T47D (cell line): ENCODE measurements at regions not wholly inside any gene's neighbourhood (a gene's known extent, or its start where the extent isn't known, plus 50 kb on each side); places are given as distances from the start of the nearest gene placed in this dataset.

ENCODE experiments used
- DNase-seq, 2 experiments: peaks; one replicate each; pipeline versions ENCODE4 v3.0.0 to v3.0.0-alpha.2; 2011 to 2012; ENCODE audit warnings: low read depth in 1 of 2, low spot score in 1 of 2
- JUND ChIP-seq: IDR thresholded peaks from 2 replicates; pipeline ENCODE4 v1.6.1; 2012; ENCODE audit warnings: low read depth
- in situ Hi-C: cut with HindIII; loops from 2 replicates; pipeline ENCODE4 v1.10.0; 2016; ENCODE audit warnings: low sequenced_read_pairs, low pct_unique_long_range_greater_than_20kb

DNA sequence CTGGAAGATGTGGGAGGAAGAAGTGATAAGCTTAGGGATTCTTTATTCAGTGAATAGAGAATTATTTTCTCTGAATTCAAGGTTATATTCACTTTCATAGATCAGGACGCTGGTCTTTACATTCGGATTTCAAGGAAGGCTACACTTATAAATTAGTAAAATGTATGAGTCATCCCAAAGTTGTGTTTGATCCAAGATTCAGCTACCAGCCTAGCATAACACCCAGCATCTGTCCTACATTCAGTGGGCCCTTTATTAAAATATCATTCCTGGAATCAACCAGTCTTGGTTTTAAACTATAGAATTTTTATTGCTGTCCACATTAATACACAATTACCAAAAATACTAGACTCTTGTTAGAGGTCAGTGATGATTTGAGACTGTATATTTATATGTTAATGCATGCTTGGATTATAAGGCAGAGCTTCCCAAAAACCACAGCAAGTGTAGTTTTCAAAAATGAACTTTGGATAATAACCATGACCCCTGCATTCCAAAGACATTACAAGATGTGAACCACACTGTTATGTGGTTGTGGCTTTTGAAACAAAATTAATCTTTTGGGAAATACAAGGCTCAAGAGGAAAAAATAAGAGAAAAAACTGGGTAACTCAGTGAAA lies 210.7 kb upstream of the CNR1 start:
- no peak for TF ChIP-seq JUND
- DNase-seq = no peak
- in situ Hi-C loops = no loop called here

DNA sequence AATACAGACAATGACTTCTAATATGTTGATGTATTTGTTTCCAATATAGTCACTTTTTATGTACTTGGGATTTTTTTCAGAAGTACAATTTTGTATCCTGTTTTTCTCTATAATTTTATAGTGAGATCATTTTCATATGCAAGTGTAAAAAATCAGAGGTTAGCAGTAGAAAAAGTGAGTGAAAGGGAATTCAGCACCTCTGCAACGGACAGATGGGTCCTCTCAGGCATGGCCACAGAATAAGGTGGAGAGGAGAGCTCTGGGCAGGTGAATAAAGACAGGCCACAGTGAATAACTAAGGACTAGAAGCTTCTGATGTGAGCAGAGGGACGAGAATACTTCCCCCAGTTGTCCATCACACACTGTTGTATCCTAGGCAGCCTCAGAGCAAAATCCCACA lies 210.1 kb upstream of the CNR1 start:
- no peak for TF ChIP-seq JUND
- no peak for DNase-seq
- in situ Hi-C loops = no loop called here

DNA sequence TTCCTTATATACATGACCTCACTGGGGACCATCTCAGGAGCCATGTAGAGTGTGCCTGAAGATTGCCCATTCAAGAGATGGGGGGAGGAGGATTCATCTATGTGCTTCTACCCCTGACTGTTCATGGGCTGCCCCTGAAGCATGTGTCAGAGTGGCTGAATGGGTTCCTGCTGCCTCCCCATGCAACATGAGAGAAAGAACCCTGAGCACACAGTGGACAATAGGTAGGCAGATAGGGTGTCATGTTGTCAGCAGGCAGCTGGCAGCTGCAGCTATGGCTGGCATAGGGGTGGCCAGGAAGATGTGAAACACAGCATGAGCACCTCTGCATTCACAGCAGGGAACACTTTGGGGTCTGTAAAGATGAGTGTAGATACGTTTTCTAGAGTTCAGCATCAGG lies 208.4 kb upstream of the CNR1 start:
- no peak for DNase-seq
- TF ChIP-seq JUND = no peak
- in situ Hi-C loops = no loop called here

DNA sequence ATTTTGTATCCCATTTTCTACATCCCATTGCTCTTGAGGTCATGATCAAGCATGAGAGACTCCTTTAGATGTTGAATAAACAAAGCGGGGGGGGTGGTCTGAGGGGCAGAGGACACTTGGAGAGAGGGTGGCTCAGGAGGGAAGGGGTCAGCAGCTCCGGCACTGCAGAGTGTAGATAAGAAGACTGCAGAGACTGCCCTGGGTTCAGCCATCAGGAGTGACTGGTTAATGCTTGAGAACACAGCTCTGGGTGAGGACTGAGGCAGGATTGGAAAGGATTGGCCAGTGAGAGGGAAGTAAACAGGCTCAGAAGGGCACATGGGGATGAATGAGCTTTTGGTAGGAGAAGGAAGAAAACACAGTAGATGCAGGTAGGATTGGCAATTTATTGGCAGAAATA lies 205.3 kb upstream of the CNR1 start:
- no peak for TF ChIP-seq JUND
- DNase-seq = no peak
- in situ Hi-C loops = no loop called here

GRCh38 chr6:88370127-88370710 lies 204.1 kb upstream of the CNR1 start:
- DNase-seq = no peak
- TF ChIP-seq JUND = no peak
- in situ Hi-C loops = no loop called here

DNA sequence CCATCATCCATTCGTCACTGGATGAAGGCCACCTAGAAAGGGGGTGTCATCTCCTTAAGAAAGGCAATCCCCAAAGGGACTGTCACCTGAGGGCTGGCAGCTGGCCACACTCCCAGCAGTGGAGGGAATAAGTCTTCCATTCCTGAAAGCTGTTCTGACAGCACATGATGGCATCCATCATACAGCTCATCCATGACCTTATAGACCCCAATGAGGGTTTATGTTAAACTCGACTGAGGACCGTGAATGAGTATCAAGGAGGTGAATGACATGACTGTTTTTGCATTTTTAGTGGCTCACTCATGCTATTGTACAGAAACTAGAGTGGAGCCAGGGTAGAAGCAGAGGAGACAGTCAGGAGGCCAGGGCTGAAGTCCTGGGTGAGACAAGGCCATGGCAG lies 203.1 kb upstream of the CNR1 start:
- no peak for DNase-seq
- TF ChIP-seq JUND = no peak
- in situ Hi-C loops = no loop called here

GRCh38 chr6:88368071-88368787 lies 202.1 kb upstream of the CNR1 start:
- DNase-seq = no peak
- TF ChIP-seq JUND = no peak
- in situ Hi-C loops = no loop called here

GRCh38 chr6:88367248-88367647 lies 201.1 kb upstream of the CNR1 start:
- no peak for DNase-seq
- TF ChIP-seq JUND = no peak
- in situ Hi-C loops = no loop called here

- TF ChIP-seq JUND = no peak
- in situ Hi-C loops = no loop called here
- no peak for DNase-seq
Measured at GRCh38 chr6:88366672-88367071, 200.5 kb upstream of the CNR1 start.

GRCh38 chr6:88365656-88366055 lies 199.5 kb upstream of the CNR1 start:
- no peak for TF ChIP-seq JUND
- no peak for DNase-seq
- in situ Hi-C loops = no loop called here

DNA sequence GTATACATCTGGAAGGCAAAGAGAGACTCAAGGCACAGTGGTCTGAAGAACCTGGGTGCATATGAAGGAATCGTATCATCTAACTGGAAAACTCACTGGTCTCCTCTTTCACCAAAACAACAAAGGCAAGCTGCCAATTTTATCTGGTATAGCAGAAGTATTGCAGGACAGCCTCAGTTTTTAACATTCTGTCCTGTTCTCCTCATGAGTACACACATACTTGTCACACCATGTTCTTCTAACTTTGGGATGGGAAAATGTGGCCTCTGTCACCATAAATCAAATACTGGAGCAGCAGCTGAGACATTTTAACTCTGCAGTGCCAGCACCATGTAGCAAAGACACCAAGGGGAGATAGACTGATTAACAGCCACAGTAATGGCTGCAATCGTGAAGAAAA lies 199.1 kb upstream of the CNR1 start:
- in situ Hi-C loops = no loop called here

GRCh38 chr6:88361754-88362153 lies 195.6 kb upstream of the CNR1 start:
- in situ Hi-C loops = no loop called here
- no peak for DNase-seq
- TF ChIP-seq JUND = no peak

More for the DNA sequence above, 199.1 kb upstream of the CNR1 start:
- no peak for TF ChIP-seq JUND
- no peak for DNase-seq

DNA sequence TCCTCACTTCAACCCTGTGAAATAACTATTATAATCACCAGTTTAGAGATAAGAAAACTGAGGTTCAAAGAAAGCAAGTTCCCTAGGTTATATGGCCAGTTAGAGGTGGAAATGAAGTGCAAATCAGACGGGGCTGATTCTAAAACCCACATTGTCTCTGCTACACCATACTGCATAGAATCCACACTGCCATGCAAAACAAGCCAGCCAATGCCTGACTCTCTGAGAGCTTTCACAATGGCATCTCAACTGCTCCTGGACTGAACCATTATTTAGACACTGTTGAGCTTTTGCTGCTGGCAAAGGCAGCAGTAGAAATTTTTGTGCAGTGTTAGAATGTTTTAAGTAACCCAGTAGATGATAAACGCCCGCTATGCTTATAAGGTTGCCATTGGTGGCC lies 195.2 kb upstream of the CNR1 start:
- no peak for DNase-seq
- TF ChIP-seq JUND = no peak
- in situ Hi-C loops = no loop called here
